Upper lobe of left lung (tissue), 4 donors: ENCODE measurements at regions not wholly inside any gene's neighbourhood (a gene's known extent, or its start where the extent isn't known, plus 50 kb on each side); places are given as distances from the start of the nearest gene placed in this dataset.

ENCODE experiments used
- CTCF ChIP-seq, 6 experiments: fragments of 450-650 bp in 4 of 6; fragments of 200-600 bp in 2 of 6; sonication (generic) in 2 of 6; IDR thresholded peaks; one replicate each; pipeline ENCODE4 v1.5.1; 2016 to 2019; ENCODE audit warnings: antibody characterized with exemption in 6 of 6
- EP300 ChIP-seq, 4 donors: sonication (generic); formaldehyde crosslinking; IDR thresholded peaks; one replicate each; pipeline ENCODE4 v1.5.1; 2017; ENCODE audit warnings: antibody characterized with exemption in 4 of 4, control low read depth in 2 of 4
- POLR2A ChIP-seq, 4 donors: fragments of 450-650 bp; IDR thresholded peaks; one replicate each; pipeline ENCODE4 v1.5.1; 2016 to 2017; ENCODE audit warnings: antibody characterized with exemption in 4 of 4, mild to moderate bottlenecking in 2 of 4

GRCh38 chr2:149687052-149687427, 99.5 kb upstream of the MMADHC start:
- TF ChIP-seq CTCF (IDR thresholded peaks at IDR 0.05), result no peak
- no peak for TF ChIP-seq POLR2A (IDR thresholded peaks at IDR 0.05)
- TF ChIP-seq EP300 (IDR thresholded peaks at IDR 0.05), result no peak
